NCI-H1092 treated with DMSO at 0.1 percent for 48 hours (cell line): ENCODE measurements at regions not wholly inside any gene's neighbourhood (a gene's known extent, or its start where the extent isn't known, plus 50 kb on each side); places are given as distances from the start of the nearest gene placed in this dataset.

Source experiments
- DNase-seq: peaks from one replicate; lab custom pipeline; 2025; lab: John Stamatoyannopoulos, UW

DNA sequence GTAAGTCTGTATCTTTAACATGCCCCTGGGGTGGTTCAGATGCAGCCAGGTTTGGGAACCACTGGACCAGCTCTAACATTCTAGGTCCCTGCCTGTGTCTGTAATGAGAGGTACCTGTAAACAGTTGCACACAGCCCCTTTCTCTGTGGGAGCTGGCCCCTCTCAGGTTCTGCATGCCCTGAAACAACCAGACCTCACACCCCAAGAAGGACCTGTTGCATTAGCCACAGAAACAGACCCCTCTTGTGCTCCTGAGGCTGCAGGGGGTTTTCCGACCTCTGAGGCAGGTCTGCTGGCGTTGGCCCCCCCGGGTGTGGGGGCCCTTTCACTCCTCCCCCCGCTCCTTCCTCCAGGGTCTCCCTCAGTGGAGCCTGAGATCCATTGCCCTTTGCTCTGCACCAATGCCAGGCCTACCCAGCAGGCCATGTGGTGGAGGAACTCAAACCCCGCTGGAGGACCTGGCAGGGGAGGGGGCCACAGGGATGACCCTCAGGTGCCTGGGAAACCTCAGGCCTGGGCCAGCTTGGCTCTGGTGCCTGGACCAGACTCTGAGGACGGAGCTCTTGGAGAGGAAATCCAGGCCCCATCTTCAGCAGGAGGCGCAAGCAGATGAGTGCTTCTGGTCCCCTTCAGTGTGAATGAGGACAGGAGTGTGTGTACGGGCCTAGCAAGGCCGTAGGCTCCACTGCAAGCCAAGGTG, 61.4 kb upstream of the PJA1 start:
- DNase-seq = no peak

DNA sequence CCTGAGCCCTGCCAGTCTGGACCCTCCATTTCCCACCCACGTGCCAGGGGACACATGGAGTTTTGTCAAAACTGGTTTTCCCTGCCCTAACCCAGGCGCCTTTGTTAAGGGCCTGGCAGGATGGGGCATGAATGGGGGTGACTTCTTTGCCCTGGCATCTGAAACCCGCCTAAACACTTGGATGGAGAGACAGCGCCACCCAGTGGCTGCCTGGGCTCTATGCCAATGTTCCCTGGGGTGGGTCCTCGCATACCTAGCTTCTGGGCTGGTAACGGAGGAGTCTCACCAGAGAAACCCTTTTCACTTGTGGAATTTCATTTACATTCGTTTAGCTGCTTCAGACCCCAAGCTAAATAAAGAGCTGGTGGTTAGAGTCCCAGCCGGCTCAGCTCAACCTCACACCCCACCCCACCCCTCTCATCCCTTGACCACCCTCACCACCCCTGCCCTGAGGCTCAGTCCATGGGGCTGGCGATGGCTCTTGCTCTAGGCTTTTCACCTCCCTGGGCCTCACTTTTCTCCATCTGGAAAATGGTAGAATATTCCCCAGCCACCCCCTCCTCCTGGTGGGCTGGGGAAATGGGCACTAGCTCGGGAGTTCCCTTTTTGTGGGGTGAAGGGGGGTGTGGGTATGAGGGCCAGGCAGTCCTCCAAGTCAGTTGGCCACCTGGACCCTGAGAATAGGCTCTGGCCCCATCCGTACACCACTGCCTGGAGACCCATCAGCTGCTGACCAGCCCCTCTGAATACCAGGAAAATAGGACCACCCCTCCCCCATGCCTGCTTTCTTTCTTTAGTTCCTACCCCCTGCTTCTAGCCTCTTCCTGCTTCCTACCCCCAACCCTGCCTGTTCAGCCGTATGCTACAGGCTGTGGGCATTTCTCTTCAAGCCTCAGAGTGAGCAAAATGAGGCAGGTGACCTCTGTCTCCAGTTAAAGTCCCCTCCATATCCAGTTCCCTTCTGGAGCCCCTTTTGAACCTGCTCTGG, 57.1 kb upstream of the PJA1 start:
- peak; percentile 73 for DNase-seq

DNA sequence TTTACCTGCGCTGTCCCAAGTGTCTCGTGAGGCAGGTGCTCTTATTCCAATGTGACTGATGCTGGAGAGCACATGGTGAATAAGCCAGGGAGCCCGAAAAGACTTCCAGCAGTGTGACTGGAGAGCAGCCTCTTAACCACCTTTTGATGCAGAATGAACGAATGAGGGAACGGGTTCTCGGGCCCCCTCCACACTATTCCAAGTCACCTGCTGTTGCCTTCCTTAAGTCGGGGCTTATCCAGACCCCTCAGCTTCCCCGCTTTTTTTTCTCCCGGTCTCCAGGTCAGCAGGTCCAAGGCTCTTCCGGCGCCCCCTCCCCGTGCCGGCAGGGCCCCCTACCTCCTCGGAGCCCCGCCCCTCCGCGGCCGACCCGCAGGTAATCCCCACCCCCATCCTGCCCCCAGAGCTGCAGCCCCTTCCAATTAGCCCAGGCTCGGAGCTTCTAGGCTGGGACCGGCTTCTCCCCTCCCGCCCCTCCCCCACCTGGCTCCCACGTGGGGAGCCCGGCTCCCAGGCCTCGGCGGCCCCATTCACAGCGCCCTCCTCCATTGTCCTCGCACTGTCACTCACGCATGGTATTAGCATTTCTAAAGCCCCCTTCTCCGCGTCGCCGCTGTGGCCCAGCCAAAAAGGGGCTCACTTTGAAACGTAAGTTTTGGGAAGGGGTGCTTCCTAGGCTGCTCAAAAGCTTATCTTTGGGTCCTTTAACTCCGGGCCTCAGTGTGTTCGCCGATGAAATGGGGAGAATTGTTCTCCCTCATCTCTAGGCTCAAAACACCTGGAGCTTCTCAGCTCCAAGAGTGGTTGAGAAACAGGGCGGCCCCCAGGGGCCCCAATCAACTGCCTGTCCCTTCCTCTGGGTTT, 56.2 kb upstream of the PJA1 start:
- no peak for DNase-seq

DNA sequence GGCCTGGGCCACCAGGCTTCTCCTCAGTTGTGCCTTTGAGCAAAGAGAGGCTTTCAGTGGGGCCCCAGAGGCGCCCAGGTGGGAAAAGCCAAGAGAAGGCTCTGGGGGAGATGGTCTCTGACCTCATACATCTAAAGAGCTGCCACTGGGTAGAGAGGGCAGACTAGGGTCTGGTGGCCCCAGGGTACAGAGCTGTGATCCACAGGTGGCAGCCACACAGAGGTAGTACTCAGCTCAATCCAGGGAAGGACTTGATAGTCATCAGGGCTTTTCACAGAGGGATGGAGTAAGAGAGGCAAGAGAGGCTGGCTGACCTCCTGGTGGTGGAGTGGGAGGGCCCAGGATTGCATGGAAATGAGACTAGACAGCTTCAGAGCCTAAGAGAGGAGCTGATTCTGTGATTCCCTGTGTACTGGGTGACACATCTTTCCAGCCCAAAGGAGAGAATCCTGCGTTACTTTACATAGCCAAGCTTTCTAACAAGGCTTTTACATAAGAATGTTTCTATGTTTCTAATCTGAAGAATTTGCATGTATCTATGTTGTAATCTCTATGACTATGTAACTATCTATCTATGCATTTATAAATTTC, 53.2 kb upstream of the PJA1 start:
- no peak for DNase-seq

DNA sequence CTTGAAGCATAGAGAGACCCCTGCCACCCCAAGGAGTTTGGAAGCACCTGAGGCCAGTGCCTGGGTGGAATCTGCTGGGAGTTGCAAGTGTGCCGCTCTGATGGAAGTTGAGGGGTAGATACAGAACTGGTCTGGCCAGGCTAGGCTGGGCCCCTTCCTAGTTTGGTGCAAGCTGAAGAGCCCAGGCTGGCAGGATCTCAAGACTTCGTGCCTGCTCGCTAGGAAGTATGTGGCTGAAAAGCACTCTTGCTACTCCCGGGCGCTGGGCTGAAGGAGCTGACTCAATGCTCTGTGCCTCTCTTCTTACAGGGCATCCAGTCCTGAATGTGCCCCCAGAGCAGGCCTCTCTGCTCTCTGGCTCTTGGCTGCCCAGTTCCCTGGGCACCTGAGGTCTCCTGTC, 51.7 kb upstream of the PJA1 start:
- DNase-seq = no peak

DNA sequence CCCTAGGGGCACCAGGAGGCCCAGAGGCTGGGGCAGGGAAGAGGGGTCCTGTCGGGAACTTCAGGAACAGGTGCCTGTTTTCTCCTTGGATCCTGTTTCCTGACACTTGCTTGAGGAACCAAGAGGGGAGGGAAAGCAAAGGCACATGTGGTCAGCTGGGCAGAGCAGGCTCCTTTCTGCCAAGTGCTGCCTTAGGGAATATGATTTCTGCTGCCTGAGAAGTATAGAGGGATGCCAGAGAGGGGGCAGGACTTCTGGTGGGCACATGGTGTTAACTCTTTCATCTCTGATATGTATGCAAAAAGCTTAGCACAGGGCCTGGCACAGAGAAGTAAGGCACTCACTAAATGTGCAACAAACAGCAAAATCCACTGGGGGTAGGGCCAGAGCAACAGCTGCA, 51.2 kb upstream of the PJA1 start:
- DNase-seq = no peak

DNA sequence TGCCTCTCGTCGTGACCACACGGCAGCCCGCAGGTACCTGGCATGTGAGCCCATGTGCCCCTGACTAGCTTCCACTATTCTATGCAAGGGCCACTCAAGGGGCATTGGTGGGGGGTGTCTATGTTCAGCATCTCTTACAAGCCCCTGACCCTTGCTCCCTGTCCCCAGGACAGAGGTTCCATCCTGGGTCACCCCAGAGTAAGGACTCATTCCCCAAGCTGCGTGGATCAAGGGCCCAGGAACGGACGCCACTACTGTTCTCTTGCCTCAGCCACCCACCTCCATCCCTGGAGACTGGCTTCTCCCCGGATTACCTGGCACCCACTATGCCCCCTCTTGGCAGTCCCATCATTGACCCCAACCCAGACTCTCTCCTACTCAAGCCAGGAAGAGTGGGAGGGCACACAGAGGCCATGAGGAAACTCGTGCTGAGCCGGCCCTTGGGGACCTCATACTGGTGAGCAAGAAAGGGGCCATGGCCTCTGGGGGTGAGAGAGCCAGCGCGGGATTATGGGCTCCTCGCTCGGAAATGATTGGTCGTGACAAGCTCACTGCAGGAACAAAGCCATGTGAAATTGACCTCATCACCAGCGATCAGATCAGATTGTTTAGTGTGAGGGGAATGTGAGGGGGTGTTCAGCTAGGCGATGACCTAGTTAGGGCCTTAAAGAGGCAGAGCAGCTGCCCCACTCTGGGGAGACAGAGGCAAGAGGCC, 50.1 kb upstream of the PJA1 start:
- no peak for DNase-seq
